ENCODE measurements at regions not wholly inside any gene's neighbourhood (a gene's known extent, or its start where the extent isn't known, plus 50 kb on each side); places are given as distances from the start of the nearest gene placed in this dataset.

GRCh38 chrX:45619290-45619689 lies 418.6 kb upstream of the DIPK2B start:
- Histone ChIP-seq H3K9ac (ENCODE audit: insufficient read depth in 1 of 2, low read depth in 2 of 2, low read length in 2 of 2) (no peak overlapping the region), H3K9me1 (ENCODE audit: control insufficient read depth, insufficient read depth, low read length) (no peaks in the 10 kb centered on the region), H3K9me3 (replicated peaks; ENCODE audit: control insufficient read depth, insufficient read depth, low read depth, low read length) (no peaks in the 10 kb centered on the region), H3K27ac (ENCODE audit: extremely low read depth, low read depth, low read length) (no peak overlapping the region), H3K79me2 (ENCODE audit: control insufficient read depth, insufficient read depth, low read length) (no peaks in the 10 kb centered on the region), H4K20me1 (replicated peaks; ENCODE audit: control insufficient read depth, insufficient read depth, low read length) (no peaks in the 10 kb centered on the region), H3K4me3 (no peak overlapping the region), H2AFZ (ENCODE audit: low read depth, low read length) (no peak overlapping the region), H3K27me3 (ENCODE audit: control insufficient read depth in 2 of 2, insufficient read depth in 2 of 2, low read length in 2 of 2) (no peaks in the 10 kb centered on the region), H3K4me1 (replicated peaks in 1 of 2; ENCODE audit: control insufficient read depth in 2 of 2, insufficient read depth in 2 of 2, low read length in 2 of 2) (no peaks in the 10 kb centered on the region), H3K4me2 (ENCODE audit: insufficient read depth, low read length) (no peak overlapping the region), H3K36me3 (ENCODE audit: control insufficient read depth, insufficient read depth, low read length) (no peaks in the 10 kb centered on the region)
- ChIA-PET CTCF (ENCODE audit: low intra/inter-chr PET ratio) (no interaction called here), POLR2A (no interaction called here)
- ATAC-seq = no peak
- DNase-seq (ENCODE audit: extremely low read depth in 1 of 4, low spot score in 3 of 4) = no peak
- FAIRE-seq = no peak
- 0% methylated on average over 2 of the region's 2 CpGs for WGBS (ENCODE audit: insufficient coverage, low coverage, missing lambda C conversion rate)
- in situ Hi-C loops (cut with MboI) = no loop called here
- intact Hi-C loops (cut with micrococcal nuclease) = no loop called here
- BruUV-seq (replicated peaks) = no TSS peak
- TF ChIP-seq SIN3B (IDR thresholded peaks at IDR 0.05; ENCODE audit: low read depth) = no peak
- no peak for TF ChIP-seq FUS (optimal IDR thresholded peaks at IDR 0.05; ENCODE audit: low read depth, low read length)
- no peak for TF ChIP-seq HMBOX1 (IDR thresholded peaks at IDR 0.05)
- TF ChIP-seq NCOA4 (IDR thresholded peaks at IDR 0.05; ENCODE audit: partially characterized antibody) = no peak
- no peak for TF ChIP-seq POLR2AphosphoS5 (IDR thresholded peaks at IDR 0.05; ENCODE audit: control insufficient read depth, insufficient read depth, low read depth, low read length)
- no peak for TF ChIP-seq MCM5 (IDR thresholded peaks at IDR 0.05; ENCODE audit: low read depth)
- no peak for TF ChIP-seq ZBTB17 (CRISPR knock-in tag; IDR thresholded peaks at IDR 0.05)
- TF ChIP-seq PPARD (CRISPR knock-in tag; IDR thresholded peaks at IDR 0.05) = no peak
- TF ChIP-seq ETV6 (IDR thresholded peaks at IDR 0.05; ENCODE audit: borderline replicate concordance in 1 of 2, low read depth in 2 of 2, low read length in 1 of 2) = no peak
- no peak for TF ChIP-seq ETV6 (CRISPR knock-in tag; IDR thresholded peaks at IDR 0.05; ENCODE audit: borderline replicate concordance)
- TF ChIP-seq GATAD2A (IDR thresholded peaks at IDR 0.05) = no peak
- TF ChIP-seq CC2D1A (IDR thresholded peaks at IDR 0.05) = no peak
- TF ChIP-seq KAT2B (IDR thresholded peaks at IDR 0.05; ENCODE audit: low read depth, low read length) = no peak
- TF ChIP-seq REST (IDR thresholded peaks at IDR 0.05; ENCODE audit: borderline replicate concordance) = no peak
- no peak for TF ChIP-seq REST (CRISPR knock-in tag; IDR thresholded peaks at IDR 0.05; ENCODE audit: low read depth)
- no peak for TF ChIP-seq HDAC6 (IDR thresholded peaks at IDR 0.05; ENCODE audit: low read depth, low read length)
- TF ChIP-seq HSF4 (CRISPR knock-in tag; IDR thresholded peaks at IDR 0.05; ENCODE audit: borderline replicate concordance) = no peak
- no peak for TF ChIP-seq ZNF785 (CRISPR knock-in tag; IDR thresholded peaks at IDR 0.05)
- no peak for TF ChIP-seq ZNF24 (IDR thresholded peaks at IDR 0.05)
